H9 (cell line): ENCODE measurements at regions not wholly inside any gene's neighbourhood (a gene's known extent, or its start where the extent isn't known, plus 50 kb on each side); places are given as distances from the start of the nearest gene placed in this dataset.

Experiments used
- DNase-seq: peaks from one replicate; pipeline ENCODE4 v3.0.0-alpha.2; 2017
- H2AFZ ChIP-seq: one replicate; pipeline ENCODE4 v1.6.1; 2013; ENCODE audit warnings: mild to moderate bottlenecking, low read length, control low read depth, moderate library complexity
- H2AK5ac ChIP-seq: 2 replicates; pipeline ENCODE4 v1.6.1; 2013; ENCODE audit warnings: low read length, control low read depth, mixed read lengths; ENCODE audit not compliant: insufficient read length
- H2BK120ac ChIP-seq: one replicate; pipeline ENCODE4 v1.6.1; 2013; ENCODE audit warnings: low read depth, mild to moderate bottlenecking, low read length, control low read depth, inconsistent platforms; ENCODE audit not compliant: poor library complexity, severe bottlenecking
- H2BK12ac ChIP-seq: 2 replicates; pipeline ENCODE4 v1.6.1; 2013; ENCODE audit warnings: low read length, control low read depth, mixed read lengths, low read depth; ENCODE audit not compliant: insufficient read length
- H2BK15ac ChIP-seq: 2 replicates; pipeline ENCODE4 v1.6.1; 2013; ENCODE audit warnings: low read depth, low read length, control low read depth
- H2BK20ac ChIP-seq: one replicate; pipeline ENCODE4 v1.6.1; 2013; ENCODE audit warnings: low read depth, mild to moderate bottlenecking, low read length, control low read depth, inconsistent platforms; ENCODE audit not compliant: poor library complexity, severe bottlenecking
- H2BK5ac ChIP-seq: 2 replicates; pipeline ENCODE4 v1.6.1; 2013; ENCODE audit warnings: low read length, control low read depth, mixed read lengths; ENCODE audit not compliant: insufficient read length
- H3K14ac ChIP-seq: 2 replicates; pipeline ENCODE4 v1.6.1; 2013; ENCODE audit warnings: low read length, control low read depth; ENCODE audit not compliant: insufficient read depth
- H3K18ac ChIP-seq: 2 replicates; pipeline ENCODE4 v1.6.1; 2013; ENCODE audit warnings: low read depth, mild to moderate bottlenecking, mixed read lengths, low read length, control low read depth; ENCODE audit not compliant: insufficient read length
- H3K23ac ChIP-seq: 2 replicates; pipeline ENCODE4 v1.6.1; 2013; ENCODE audit warnings: low read length, control low read depth, mixed read lengths, low read depth; ENCODE audit not compliant: insufficient read length
- H3K23me2 ChIP-seq: 2 replicates; pipeline ENCODE4 v1.6.1; 2013; ENCODE audit warnings: low read depth, mild to moderate bottlenecking, mixed read lengths, low read length, control low read depth; ENCODE audit not compliant: insufficient read length, poor library complexity, severe bottlenecking
- H3K27ac ChIP-seq: 2 replicates; pipeline ENCODE4 v1.5.1; 2013; ENCODE audit warnings: low read length, control low read depth, mixed read lengths, low read depth; ENCODE audit not compliant: insufficient read length
- H3K27me3 ChIP-seq: 2 replicates; pipeline ENCODE4 v1.6.1; 2013; ENCODE audit warnings: low read length, control low read depth, inconsistent platforms; ENCODE audit not compliant: insufficient read depth
- H3K4ac ChIP-seq: 2 replicates; pipeline ENCODE4 v1.6.1; 2013; ENCODE audit warnings: low read depth, mild to moderate bottlenecking, control low read depth, inconsistent platforms, low read length, moderate library complexity
- H3K4me1 ChIP-seq: 2 replicates; pipeline ENCODE4 v1.6.1; 2013; ENCODE audit warnings: low read length, control low read depth, inconsistent platforms; ENCODE audit not compliant: insufficient read depth
- H3K4me2 ChIP-seq: 2 replicates; pipeline ENCODE4 v1.6.1; 2013; ENCODE audit warnings: low read length, control low read depth, mixed read lengths; ENCODE audit not compliant: insufficient read length, insufficient read depth
- H3K56ac ChIP-seq: 2 replicates; pipeline ENCODE4 v1.6.1; 2013; ENCODE audit warnings: low read depth, mild to moderate bottlenecking, mixed read lengths, low read length, control low read depth; ENCODE audit not compliant: insufficient read length
- H3K79me1 ChIP-seq: 2 replicates; pipeline ENCODE4 v1.6.1; 2013; ENCODE audit warnings: low read depth, mild to moderate bottlenecking, moderate library complexity, low read length, control low read depth, inconsistent platforms; ENCODE audit not compliant: insufficient read depth, poor library complexity, severe bottlenecking
- H3K79me2 ChIP-seq: 2 replicates; pipeline ENCODE4 v1.6.1; 2013; ENCODE audit warnings: low read length, control low read depth, inconsistent platforms; ENCODE audit not compliant: insufficient read depth
- H3K9ac ChIP-seq: 2 replicates; pipeline ENCODE4 v1.6.1; 2013; ENCODE audit warnings: low read length, control low read depth, mixed read lengths; ENCODE audit not compliant: insufficient read length; ENCODE audit errors: extremely low read depth
- H3K9me3 ChIP-seq: one replicate; pipeline ENCODE4 v1.6.1; 2013; ENCODE audit warnings: low read depth, low read length, inconsistent platforms; ENCODE audit not compliant: control insufficient read depth
- H3T11ph ChIP-seq: one replicate; pipeline ENCODE4 v1.6.1; 2013; ENCODE audit warnings: mild to moderate bottlenecking, low read length, control low read depth, inconsistent platforms
- H4K20me1 ChIP-seq: one replicate; pipeline ENCODE4 v1.6.1; 2013; ENCODE audit not compliant: control insufficient read depth, insufficient read length, insufficient read depth
- H4K5ac ChIP-seq: 2 replicates; pipeline ENCODE4 v1.6.1; 2013; ENCODE audit warnings: low read depth, mild to moderate bottlenecking, mixed read lengths, low read length, control low read depth; ENCODE audit not compliant: insufficient read length
- H4K8ac ChIP-seq: replicated peaks from 2 replicates; pipeline ENCODE4 v1.6.1; 2013; ENCODE audit warnings: low read length, control low read depth, mixed read lengths, low read depth; ENCODE audit not compliant: insufficient read length
- H4K91ac ChIP-seq: 2 replicates; pipeline ENCODE4 v1.6.1; 2013; ENCODE audit warnings: low read depth, mild to moderate bottlenecking, moderate library complexity, mixed read lengths, low read length, control low read depth; ENCODE audit not compliant: insufficient read length
- H3K27ac Mint-ChIP-seq, 3 experiments: 2 replicates in 2 of 3; 3 replicates in 1 of 3; pipeline ENCODE4 v1.8.0; 2020 to 2021; ENCODE audit warnings: mixed read lengths in 3 of 3, mild to moderate bottlenecking in 1 of 3, moderate library complexity in 1 of 3
- H3K27me3 Mint-ChIP-seq: 2 replicates; pipeline ENCODE4 v1.8.0; 2021; ENCODE audit warnings: low read depth, mild to moderate bottlenecking, moderate library complexity, mixed read lengths
- H3K36me3 Mint-ChIP-seq, 3 experiments: 2 replicates in 2 of 3; 3 replicates in 1 of 3; pipeline ENCODE4 v1.8.0; 2020 to 2021; ENCODE audit warnings: low read depth in 3 of 3, mixed read lengths in 3 of 3; ENCODE audit not compliant: insufficient read depth in 1 of 3
- H3K4me1 Mint-ChIP-seq, 2 experiments: 2 replicates each; pipeline ENCODE4 v1.8.0; 2020; ENCODE audit warnings: mixed read lengths in 2 of 2
- H3K4me3 Mint-ChIP-seq, 2 experiments: 2 replicates in 1 of 2; 3 replicates in 1 of 2; pipeline ENCODE4 v1.8.0; 2020 to 2021; ENCODE audit warnings: mild to moderate bottlenecking in 2 of 2, mixed read lengths in 2 of 2, moderate library complexity in 1 of 2
- H3K9me3 Mint-ChIP-seq, 2 experiments: 2 replicates in 1 of 2; 3 replicates in 1 of 2; pipeline ENCODE4 v1.8.0; 2020; ENCODE audit warnings: mild to moderate bottlenecking in 2 of 2, mixed read lengths in 2 of 2, moderate library complexity in 1 of 2
- whole genome bisulfite sequencing: extraction: QIAGEN DNeasy Blood & Tissue Kit; methylation state at CpG from one replicate; pipeline ENCODE4 v1.1.7; 2013; ENCODE audit warnings: missing lambda C conversion rate, low lambda C conversion rate, mixed read lengths; ENCODE audit not compliant: insufficient read length; ENCODE audit errors: extremely low coverage; 5-methylcytosine and 5-hydroxymethylcytosine counted together
- TF ChIP-seq, protein P1 (sequence below): fragments of 200-600 bp; sonication (generic); conservative IDR thresholded peaks from 3 replicates; pipeline ENCODE4 v1.8.0; 2021; ENCODE audit warnings: antibody characterized with exemption, mild to moderate bottlenecking

DNA sequence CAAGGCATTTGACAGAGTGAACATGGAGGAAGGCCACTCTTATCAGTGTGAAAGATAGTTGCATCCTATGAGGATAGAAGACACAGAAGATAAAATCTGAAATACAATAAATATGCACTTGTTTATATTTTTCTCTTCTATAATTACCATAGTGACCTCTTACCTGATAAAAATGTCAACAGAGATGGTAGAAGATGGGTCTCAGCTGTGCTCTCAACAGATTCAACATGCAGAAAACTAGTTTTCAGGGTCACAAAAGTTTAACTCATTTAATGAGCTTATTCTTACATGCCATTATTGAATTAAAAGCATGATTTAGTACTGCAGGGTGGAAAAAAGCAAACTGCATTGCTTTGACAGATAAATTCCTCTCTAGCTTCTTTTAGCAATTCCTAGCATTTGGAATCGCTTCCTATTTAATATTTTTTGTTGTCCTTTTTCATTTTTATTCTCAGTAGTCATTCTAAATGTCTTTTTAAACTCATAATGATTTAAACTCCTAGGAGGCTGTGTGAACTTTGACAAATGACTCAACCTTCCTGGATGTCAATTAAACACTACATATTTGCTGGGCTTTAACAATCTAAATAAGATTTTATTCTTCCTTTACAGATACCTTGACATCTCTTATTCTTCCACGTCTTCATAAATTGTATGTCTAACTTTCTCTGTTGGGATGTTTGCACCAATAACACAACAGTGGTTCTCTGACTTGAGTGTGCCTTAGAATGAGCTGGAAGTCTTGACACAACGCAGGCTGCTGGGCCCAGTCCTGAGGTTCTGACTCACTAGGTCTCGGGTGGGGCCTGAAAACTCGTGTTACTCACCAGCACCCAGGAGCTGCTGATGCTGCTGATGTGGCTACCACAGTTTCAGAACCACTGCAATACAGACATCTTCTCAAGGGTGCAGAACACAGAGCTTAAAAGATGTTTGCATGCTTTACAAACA lies 565.5 kb upstream of the IGFBP3 start:
- Histone ChIP-seq H2AK5ac (no peak overlapping the region), H3K9me3 (no peaks in the 10 kb centered on the region), H2BK15ac (no peak overlapping the region), H4K20me1 (no peaks in the 10 kb centered on the region), H2BK5ac (no peak overlapping the region), H3K23me2 (no peaks in the 10 kb centered on the region), H3K14ac (no peak overlapping the region), H3K27me3 (no peaks in the 10 kb centered on the region), H3K9ac (no peak overlapping the region), H3K4me2 (no peak overlapping the region), H3K79me2 (no peaks in the 10 kb centered on the region), H2BK120ac (no peak overlapping the region), H2BK20ac (no peak overlapping the region), H4K5ac (no peak overlapping the region), H4K8ac (no peak overlapping the region), H3K4me1 (no peaks in the 10 kb centered on the region), H3K56ac (no peak overlapping the region), H2BK12ac (no peak overlapping the region), H3K27ac (no peak overlapping the region), H3K79me1 (no peaks in the 10 kb centered on the region), H3K4ac (no peak overlapping the region), H2AFZ (no peak overlapping the region), H4K91ac (no peak overlapping the region), H3T11ph (no peak overlapping the region), H3K23ac (no peak overlapping the region), H3K18ac (no peak overlapping the region)
- Mint-ChIP-seq H3K27me3 (no peaks in the 10 kb centered on the region; the same call in 1 of the 2 replicates), H3K4me1 (no peaks in the 10 kb centered on the region), H3K27ac (no peak overlapping the region), H3K4me3 (no peak overlapping the region), H3K9me3 (peaks cover 3 to 8% of the 10 kb centered on the region in 2 experiments; a peak in 3 of 5 replicates), H3K36me3 (peaks cover 0 to 2% (median 0%) of the 10 kb centered on the region in 3 experiments; a peak in 1 of 7 replicates)
- TF ChIP-seq, protein P1, sequence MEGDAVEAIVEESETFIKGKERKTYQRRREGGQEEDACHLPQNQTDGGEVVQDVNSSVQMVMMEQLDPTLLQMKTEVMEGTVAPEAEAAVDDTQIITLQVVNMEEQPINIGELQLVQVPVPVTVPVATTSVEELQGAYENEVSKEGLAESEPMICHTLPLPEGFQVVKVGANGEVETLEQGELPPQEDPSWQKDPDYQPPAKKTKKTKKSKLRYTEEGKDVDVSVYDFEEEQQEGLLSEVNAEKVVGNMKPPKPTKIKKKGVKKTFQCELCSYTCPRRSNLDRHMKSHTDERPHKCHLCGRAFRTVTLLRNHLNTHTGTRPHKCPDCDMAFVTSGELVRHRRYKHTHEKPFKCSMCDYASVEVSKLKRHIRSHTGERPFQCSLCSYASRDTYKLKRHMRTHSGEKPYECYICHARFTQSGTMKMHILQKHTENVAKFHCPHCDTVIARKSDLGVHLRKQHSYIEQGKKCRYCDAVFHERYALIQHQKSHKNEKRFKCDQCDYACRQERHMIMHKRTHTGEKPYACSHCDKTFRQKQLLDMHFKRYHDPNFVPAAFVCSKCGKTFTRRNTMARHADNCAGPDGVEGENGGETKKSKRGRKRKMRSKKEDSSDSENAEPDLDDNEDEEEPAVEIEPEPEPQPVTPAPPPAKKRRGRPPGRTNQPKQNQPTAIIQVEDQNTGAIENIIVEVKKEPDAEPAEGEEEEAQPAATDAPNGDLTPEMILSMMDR = no peak
- DNase-seq = no peak
- no CpG with 5 or more reads among the region's 5 CpGs for WGBS
